C4-2B (cell line): ENCODE measurements at regions not wholly inside any gene's neighbourhood (a gene's known extent, or its start where the extent isn't known, plus 50 kb on each side); places are given as distances from the start of the nearest gene placed in this dataset.

Experiments
- H3K27ac ChIP-seq: fragments of 450-650 bp; 2 replicates; pipeline ENCODE4 v1.5.1; 2017
- ZFX ChIP-seq: fragments of 450-650 bp; IDR thresholded peaks from 2 replicates; pipeline ENCODE4 v1.6.1; 2017
- TF ChIP-seq, protein P1 (sequence below): fragments of 450-650 bp; conservative IDR thresholded peaks from 2 replicates; pipeline ENCODE4 v1.5.1; 2017; ENCODE audit warnings: mild to moderate bottlenecking

DNA sequence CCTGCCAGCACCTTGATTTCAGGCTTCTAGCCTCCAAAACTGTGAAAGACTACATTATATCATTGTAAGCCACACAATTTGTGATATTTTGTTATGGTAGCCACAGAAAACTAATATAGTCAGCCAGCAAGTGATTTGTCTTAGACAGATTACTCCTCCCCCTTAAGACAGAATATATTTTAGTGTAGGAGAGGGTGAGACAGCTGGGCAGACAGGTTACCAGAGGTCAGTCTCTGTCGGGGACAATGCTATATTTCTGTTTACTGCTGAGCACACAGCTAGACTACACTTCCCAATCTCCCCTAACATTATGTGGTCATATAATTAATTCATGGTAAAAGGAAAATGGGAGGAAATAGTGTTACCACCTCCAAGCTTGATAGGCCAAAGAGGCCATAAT, 185.8 kb upstream of the PIK3C3 start:
- TF ChIP-seq ZFX: no peak
- TF ChIP-seq, protein P1, sequence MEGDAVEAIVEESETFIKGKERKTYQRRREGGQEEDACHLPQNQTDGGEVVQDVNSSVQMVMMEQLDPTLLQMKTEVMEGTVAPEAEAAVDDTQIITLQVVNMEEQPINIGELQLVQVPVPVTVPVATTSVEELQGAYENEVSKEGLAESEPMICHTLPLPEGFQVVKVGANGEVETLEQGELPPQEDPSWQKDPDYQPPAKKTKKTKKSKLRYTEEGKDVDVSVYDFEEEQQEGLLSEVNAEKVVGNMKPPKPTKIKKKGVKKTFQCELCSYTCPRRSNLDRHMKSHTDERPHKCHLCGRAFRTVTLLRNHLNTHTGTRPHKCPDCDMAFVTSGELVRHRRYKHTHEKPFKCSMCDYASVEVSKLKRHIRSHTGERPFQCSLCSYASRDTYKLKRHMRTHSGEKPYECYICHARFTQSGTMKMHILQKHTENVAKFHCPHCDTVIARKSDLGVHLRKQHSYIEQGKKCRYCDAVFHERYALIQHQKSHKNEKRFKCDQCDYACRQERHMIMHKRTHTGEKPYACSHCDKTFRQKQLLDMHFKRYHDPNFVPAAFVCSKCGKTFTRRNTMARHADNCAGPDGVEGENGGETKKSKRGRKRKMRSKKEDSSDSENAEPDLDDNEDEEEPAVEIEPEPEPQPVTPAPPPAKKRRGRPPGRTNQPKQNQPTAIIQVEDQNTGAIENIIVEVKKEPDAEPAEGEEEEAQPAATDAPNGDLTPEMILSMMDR: no peak
- H3K27ac ChIP-seq: no peak overlapping the region

DNA sequence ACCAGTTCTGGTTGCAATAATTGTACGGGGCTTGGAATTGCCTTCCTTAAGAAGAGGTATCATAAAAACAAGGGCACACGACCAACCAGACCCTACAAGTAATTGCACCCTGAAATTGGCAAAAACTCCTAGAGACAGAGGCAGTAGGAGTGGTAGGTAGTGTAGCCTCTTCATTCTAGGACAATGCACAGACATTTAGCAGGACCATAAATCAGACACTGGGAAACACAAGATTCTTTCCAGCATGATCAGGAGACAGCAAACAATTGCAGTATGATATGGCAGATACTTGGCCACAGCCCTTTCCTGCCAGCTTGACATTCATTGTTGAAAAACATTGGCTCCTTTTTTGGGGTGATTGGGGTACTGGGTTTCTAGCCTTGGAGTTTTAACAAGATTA, 186.6 kb upstream of the PIK3C3 start:
- TF ChIP-seq, protein P1: no peak
- no peak for TF ChIP-seq ZFX
- H3K27ac ChIP-seq: no peak overlapping the region

DNA sequence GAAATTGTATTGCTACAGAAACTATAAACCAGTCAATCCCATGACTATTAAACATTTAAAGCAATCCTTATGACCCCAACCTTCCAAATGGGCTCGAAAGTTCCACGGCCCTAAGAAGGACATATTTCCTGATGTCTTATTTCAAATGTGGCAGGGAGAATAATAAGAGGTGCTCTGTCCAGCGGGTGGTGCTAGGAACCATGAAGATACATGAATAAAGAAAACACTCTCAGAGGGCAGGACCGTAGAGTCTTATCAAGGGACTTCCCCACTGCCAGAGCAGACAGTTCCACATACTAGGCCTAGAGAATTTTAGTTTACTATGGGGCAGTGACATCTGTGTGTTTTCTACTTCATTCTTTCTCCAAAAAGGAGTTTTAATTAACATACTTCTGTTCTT, 187.1 kb upstream of the PIK3C3 start:
- TF ChIP-seq, protein P1: peak; percentile 15
- TF ChIP-seq ZFX: no peak
- no peak overlapping the region for H3K27ac ChIP-seq

DNA sequence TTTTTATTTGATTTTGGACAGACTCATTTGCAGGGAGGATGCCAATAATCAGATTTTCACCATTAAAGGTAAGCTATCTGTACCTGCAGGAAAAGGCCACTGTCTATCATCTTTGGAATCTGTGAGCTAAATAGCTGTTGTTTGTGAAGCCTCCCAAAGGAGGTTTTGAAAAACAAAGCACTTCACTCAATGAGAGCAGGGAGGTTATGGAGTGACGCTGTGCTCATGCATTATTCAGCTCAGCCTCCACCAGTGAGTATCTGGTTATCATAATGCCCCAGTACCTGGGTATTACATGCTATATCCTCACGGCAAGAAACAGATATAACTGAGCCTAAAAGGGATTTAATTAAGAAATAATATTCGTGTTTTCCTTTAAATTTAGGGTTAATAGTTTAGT, 189.6 kb upstream of the PIK3C3 start:
- H3K27ac ChIP-seq: no peak overlapping the region
- TF ChIP-seq, protein P1: no peak
- no peak for TF ChIP-seq ZFX

DNA sequence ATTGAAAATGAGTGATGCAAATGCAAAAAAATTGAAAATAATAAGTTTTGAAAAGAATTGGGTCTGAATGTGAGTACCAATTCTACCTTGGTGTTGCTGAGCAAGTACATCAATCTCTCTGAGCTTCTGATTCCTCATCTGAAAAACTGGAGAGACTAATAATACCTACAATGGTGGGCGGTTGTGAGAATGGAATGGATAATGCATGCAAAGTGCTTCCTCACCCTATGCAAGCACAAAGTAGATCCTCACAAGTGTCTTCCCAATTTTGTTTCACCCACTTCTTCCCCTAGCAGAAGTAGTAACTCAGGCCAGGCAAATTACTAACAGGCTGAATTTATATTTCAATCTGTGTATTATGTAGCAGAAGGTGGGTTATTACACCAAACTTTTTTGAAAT, 191.7 kb upstream of the PIK3C3 start:
- TF ChIP-seq, protein P1: no peak
- TF ChIP-seq ZFX: no peak
- H3K27ac ChIP-seq: no peak overlapping the region

DNA sequence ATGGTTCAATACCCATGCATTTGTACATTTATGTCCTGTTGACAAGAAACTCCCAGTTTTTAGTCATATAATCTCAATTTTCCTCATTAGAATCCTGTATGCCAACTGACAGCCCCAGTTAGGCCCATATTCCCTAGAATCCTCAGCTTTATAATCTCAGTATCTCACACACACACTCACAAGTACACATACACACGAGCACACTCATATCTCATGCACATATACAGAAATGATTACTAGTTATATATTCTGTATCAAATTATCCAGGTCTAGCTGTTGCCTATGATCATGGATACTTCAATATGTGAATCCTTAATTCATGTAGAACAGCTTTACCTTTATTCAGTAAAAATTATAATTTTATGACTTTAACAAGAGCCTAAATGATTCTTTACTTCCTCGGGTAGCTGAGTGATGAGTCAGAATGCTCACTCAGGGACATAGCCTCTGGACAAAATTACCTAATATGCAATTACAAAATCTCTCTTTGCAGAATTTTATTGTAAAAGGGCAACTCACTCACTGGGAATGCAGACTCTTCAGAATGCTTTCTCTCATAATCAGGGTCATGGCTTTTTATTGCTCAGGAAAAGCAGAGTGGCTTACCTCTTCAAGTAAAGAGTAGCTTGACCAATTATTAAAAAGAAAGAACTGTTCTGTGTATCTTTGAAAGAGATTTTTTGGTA, 193.6 kb upstream of the PIK3C3 start:
- TF ChIP-seq ZFX: no peak
- TF ChIP-seq, protein P1: no peak
- no peak overlapping the region for H3K27ac ChIP-seq

DNA sequence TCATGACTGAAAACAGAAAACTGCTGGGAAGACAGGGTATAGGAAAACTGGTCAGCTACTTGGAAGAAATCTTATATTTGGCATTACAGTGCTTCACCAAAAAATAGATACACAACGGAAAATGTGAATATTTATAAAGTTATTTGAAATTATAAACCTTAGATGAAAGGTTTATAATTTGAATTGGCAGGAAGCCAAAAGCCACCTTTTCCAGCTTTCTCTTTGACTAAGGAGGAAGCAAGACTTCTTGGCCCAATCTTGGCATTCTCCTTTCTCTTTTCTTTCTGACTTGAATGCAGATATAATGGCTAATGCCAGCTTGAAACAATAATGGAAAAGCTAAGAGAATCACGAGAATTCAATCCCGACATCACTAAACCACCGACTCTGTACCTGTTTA, 196.5 kb upstream of the PIK3C3 start:
- no peak for TF ChIP-seq ZFX
- TF ChIP-seq, protein P1: no peak

More for the DNA sequence above, 196.5 kb upstream of the PIK3C3 start:
- H3K27ac ChIP-seq: no peak overlapping the region
